ENCODE measurements at regions not wholly inside any gene's neighbourhood (a gene's known extent, or its start where the extent isn't known, plus 50 kb on each side); places are given as distances from the start of the nearest gene placed in this dataset.

- no peak for DNase-seq (ENCODE audit: low read depth)
- H3K4me3 ChIP-seq (ENCODE audit: low read length) = no peak overlapping the region
- TF ChIP-seq CTCF (conservative IDR thresholded peaks at IDR 0.05; ENCODE audit: low read depth, low read length) = no peak
These were observed 94.0 kb upstream of the COX7C start for GRCh38 chr5:86523718-86524117.

GRCh38 chr5:86525622-86526021 lies 92.1 kb upstream of the COX7C start:
- no peak for TF ChIP-seq CTCF (conservative IDR thresholded peaks at IDR 0.05; ENCODE audit: low read depth, low read length)
- no peak for DNase-seq (ENCODE audit: low read depth)
- no peak overlapping the region for H3K4me3 ChIP-seq (ENCODE audit: low read length)

- DNase-seq (ENCODE audit: low read depth) = no peak
- TF ChIP-seq CTCF (conservative IDR thresholded peaks at IDR 0.05; ENCODE audit: low read depth, low read length) = no peak
- H3K4me3 ChIP-seq (ENCODE audit: low read length) = no peak overlapping the region
These were observed 90.9 kb upstream of the COX7C start for GRCh38 chr5:86526811-86527348.

- no peak overlapping the region for H3K4me3 ChIP-seq (ENCODE audit: low read length)
- DNase-seq (ENCODE audit: low read depth) = no peak
- no peak for TF ChIP-seq CTCF (conservative IDR thresholded peaks at IDR 0.05; ENCODE audit: low read depth, low read length)
These were observed 85.3 kb upstream of the COX7C start for GRCh38 chr5:86532429-86532828.

- TF ChIP-seq CTCF (conservative IDR thresholded peaks at IDR 0.05; ENCODE audit: low read depth, low read length) = no peak
- no peak for DNase-seq (ENCODE audit: low read depth)
- H3K4me3 ChIP-seq (ENCODE audit: low read length) = no peak overlapping the region
These were observed 81.3 kb upstream of the COX7C start for GRCh38 chr5:86536396-86536795.

GRCh38 chr5:86542532-86542931 lies 75.2 kb upstream of the COX7C start:
- TF ChIP-seq CTCF (conservative IDR thresholded peaks at IDR 0.05; ENCODE audit: low read depth, low read length) = no peak
- no peak overlapping the region for H3K4me3 ChIP-seq (ENCODE audit: low read length)
- no peak for DNase-seq (ENCODE audit: low read depth)

- no peak overlapping the region for H3K4me3 ChIP-seq (ENCODE audit: low read length)
- TF ChIP-seq CTCF (conservative IDR thresholded peaks at IDR 0.05; ENCODE audit: low read depth, low read length) = no peak
- no peak for DNase-seq (ENCODE audit: low read depth)
These were observed 71.7 kb upstream of the COX7C start for GRCh38 chr5:86546044-86546443.

All from retinal pigment epithelial cell (primary cell).